HG02852 (cell line): ENCODE measurements at regions not wholly inside any gene's neighbourhood (a gene's known extent, or its start where the extent isn't known, plus 50 kb on each side); places are given as distances from the start of the nearest gene placed in this dataset.

Source experiments
- ATAC-seq: cut with Tn5 transposase; IDR thresholded peaks from one replicate; pipeline ENCODE4 v1.9.1; 2021; ENCODE audit warnings: mild to moderate bottlenecking, moderate library complexity; ENCODE audit not compliant: unreplicated experiment

DNA sequence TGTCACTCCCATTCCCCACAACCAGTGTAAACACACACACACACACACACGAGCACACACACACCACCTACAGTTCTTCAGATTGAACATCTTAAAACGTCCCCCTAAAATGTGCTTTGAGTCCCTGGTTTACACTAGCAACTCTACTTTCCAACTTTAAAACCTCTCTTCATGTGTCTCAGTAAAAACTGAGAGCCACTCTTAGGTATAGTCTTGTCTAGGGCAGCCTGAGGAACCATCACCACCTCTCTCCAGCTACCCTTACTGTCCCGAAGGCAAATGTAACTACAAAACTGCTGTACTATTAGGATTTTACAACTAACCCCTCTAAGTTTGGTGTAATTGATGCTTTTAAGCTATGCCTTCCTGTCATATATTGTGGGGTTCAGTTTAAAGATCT lies 1501.6 kb upstream of the MIR17HG start:
- ATAC-seq = no peak

DNA sequence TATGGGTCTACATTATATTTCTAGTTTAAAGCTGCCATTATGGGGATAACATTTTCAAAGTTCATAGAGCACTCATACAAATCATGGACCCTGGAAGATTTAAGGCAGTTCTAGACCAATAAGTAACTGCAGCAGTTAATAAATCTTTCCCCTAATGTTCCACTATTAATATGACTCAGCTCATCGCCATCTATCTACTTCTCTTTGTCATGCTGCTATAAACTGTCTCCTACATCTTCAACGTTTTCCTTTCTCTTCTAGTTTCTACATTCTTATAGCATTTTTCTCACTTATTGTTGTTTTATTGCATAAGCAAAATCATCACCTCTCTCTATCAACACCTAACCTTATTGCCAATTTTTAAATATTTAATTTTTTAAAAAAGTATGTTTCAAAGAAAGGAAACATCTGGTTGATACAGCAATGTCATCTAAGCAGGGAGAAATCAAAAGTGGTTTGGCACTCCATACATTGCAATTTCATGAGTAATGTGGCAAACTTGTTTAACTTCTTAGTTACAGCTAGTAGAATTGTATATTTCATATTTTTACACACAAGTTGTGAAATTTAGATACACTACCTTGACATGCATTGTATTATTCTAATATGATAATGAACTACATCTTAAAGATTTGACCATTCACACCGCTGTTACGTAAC lies 1500.4 kb upstream of the MIR17HG start:
- ATAC-seq = no peak

DNA sequence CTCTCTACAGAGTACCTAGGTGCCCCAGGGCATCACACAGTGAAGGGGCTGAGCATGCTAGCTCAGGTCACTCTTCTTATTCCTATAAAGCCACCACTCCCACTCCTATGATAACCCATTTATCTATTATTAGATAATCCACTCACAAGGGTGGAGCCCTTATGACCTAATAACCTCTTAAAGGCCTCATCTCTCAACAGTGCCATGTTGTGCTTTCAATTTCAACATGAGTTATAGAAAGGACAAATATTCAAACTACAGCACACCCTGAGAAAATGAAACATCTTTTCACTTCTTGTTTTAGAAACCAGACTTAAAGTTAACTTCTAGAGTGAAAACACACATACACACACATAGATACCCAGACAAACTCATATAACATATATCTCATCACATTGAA lies 1494.9 kb upstream of the MIR17HG start:
- peak; percentile 60 for ATAC-seq

GRCh38 chr13:89856512-89856911 lies 1491.0 kb upstream of the MIR17HG start:
- no peak for ATAC-seq

DNA sequence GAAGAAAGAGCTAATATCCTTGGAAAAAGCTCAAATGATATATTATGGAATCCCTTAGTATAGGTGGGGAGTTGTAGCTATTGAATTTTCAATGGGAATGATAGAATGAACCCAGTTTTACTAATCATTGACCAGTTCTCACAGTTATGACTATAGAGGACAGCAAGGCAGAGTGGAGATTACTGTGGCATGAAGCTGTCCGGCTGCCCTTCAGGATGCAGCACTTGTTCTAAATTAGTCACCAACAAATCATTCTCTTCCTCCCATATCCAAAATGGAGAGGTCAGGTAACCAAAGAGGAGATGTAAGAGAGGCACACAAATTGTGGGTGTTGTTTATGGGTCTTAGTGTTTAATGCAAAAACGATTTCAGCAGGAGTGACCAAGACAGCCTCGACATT lies 1490.0 kb upstream of the MIR17HG start:
- no peak for ATAC-seq

DNA sequence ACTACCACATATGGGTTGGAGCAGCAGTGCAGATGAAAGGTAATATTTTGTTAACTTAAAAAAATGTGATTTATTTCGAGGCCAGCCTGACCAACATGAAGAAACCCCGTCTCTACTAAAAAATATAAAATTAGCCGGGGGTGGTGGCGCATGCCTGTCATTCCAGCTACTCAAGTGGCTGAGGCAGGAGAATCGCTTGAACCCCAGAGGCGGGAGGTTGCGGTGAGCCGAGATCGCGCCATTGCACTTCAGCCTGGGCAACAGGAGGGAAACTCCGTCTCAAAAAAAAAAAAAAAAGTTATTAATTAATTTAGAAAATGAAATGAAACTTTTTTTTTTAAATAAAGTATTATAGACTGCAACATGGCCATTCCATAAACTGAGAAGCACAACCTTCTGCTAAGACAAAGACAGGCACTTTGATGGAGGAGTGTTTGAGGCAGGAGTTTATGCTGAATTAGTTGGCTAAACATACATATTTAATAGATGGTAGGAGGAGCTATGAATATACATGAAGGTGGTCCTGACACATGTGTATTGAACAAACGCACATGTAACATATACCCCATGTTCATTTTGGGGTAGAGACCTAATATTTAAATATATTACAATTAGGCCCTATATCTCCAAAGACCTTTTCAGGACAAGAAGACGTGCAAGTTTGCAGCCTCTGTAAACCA lies 1485.3 kb upstream of the MIR17HG start:
- no peak for ATAC-seq

- no peak for ATAC-seq
These were observed 1484.8 kb upstream of the MIR17HG start for GRCh38 chr13:89862691-89863036.

DNA sequence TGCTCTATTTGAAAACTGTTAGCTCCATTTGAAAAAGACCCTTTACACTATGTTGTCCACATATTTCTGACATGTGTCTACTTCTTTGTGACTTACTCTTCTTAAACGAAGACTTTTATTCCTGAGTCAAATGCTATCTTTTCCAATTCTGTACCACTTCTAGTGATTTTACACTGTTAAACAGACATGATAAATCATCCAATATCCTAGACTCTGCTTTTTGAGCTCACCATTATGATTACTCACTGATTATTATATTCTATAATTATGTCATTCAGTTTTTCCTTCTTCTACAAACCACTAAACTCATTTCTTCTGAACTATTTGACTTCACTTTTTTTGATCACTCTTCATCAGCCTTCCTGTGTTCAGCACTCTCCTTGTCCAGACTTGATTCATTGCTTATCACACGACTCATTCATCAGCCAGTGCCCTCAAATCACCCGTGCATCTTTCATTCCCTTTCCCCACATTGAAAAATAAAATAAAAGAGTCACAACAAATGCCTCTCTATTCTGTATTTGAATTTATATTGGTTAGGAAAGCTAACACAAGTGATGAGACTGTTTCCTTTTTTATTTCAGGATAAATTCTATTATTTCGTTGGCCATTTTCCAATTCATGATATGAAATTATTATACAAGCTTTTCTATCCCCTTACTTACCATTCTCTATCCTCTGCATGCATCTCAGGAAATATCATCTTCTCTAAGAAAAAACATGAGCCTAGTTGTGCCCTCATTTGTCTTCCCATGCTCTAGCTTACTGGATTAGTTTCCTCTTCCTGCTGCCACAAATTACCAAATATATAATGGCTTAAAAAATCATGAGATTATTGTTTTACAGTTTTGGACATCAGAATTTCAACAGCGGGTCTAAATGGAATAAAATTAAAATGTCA lies 1482.1 kb upstream of the MIR17HG start:
- ATAC-seq = no peak

DNA sequence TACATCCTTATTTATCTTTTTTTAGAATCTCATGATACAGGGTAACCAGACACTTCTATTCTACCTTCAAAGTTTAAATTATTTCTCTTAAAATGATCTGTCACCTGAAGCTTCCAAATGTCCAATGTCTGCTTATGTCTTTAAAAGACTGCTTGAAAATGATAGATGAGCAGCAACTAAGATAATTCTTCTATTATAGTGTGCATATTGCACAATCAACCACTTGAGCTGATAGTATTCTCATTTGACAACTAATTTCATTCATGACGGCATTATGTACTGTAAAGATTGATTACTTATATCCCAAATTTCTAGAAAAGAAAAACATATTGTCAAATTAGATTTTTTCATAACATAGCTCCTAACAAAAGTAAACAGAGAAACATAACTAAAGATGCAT lies 1478.2 kb upstream of the MIR17HG start:
- ATAC-seq = no peak

GRCh38 chr13:89878904-89879303 lies 1468.6 kb upstream of the MIR17HG start:
- no peak for ATAC-seq

DNA sequence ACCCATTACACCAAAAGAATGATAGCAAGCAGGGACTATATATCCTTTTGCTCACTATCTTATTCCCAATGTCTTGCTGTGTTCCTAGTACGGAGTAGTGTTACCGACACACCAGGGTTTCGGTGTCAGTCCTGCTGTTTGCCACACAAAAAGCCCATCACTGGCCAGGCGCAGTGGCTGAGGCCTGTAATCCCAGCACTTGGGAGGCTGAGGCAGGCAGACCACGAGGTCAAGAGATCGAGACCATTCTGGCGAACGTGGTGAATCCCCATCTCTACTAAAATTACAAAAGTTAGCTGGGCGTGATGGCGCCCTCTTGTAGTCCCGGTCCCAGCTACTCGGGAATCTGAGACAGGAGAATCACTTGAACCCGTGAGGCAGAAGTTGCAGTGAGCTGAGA lies 1467.3 kb upstream of the MIR17HG start:
- no peak for ATAC-seq

DNA sequence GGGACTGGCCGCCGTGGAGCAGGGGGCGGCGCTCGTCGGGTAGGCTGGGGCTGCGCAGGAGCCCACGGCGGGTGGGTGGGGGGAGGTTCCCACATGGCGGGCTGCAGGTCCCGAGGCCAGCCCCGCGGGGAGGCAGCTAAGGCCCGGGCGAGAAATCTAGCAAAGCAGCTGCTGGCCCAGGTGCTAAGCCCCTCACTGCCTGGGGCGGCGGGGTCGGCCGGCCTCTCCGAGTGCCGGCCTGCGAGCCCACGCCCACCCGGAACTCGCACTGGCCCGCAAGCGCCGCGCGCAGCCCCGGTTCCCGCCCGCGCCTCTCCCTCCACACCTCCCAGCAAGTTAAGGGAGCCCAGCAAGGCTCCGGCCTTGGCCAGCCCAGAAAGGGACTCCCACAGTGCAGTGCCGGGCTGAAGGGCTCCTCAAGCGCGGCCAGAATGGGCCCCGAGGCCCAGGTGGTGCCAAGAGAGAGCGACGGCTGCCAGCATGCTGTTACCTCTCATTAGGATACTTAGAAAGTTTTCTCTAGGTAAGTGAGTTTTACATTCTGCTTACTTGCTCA lies 1463.5 kb upstream of the MIR17HG start:
- no peak for ATAC-seq

DNA sequence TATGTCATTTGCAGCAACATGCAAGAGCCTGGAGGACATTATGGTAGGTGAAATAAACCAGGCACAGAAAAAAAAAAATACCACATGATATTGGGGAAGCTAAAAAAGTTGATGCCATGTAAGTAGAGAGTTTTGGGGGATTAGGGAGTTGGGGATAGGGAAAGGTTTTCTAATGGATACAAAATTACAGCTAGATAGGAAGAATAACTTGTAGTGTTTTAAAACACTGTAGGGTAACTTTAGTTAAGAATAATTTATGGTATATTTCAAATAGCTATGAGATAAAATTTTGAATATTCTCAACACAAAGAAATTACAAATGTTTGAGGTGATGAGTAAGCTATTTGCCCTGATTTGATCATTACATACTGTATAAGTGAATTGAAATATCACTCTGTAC lies 1456.7 kb upstream of the MIR17HG start:
- no peak for ATAC-seq

GRCh38 chr13:89891416-89891815 lies 1456.1 kb upstream of the MIR17HG start:
- no peak for ATAC-seq

GRCh38 chr13:89897681-89898080 lies 1449.8 kb upstream of the MIR17HG start:
- ATAC-seq = peak; percentile 92

GRCh38 chr13:89899302-89900103 lies 1448.0 kb upstream of the MIR17HG start:
- no peak for ATAC-seq

DNA sequence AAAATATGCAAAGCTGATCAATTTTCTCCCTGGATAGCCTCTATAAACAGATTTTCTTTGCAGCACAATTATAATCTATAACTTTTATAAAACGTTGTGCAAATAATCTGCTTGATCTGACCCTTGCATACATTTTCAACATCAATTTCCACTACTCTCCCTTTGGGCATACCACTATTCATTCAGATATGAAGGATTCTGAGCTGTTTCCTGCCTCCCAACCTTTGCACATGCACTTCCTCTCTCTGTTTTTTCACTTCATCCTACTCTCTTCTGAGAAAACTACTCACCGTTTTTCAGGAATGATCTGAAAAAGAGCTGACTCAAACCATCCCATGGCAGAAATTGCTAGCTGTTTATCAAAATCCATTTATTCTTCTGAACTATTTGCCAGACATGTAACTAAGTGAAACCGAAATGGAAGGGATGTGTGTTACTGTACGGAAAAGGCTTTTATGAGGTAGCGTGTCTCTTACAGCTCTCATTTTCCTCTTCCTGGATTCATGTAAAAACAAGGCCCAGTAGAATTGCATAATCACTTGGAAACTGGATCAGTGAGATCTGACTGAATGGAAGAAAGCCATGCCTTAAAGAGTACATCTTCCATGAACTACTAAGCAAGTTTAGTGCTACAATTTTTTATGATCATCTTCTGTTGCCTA lies 1447.3 kb upstream of the MIR17HG start:
- no peak for ATAC-seq

GRCh38 chr13:89902223-89902622 lies 1445.3 kb upstream of the MIR17HG start:
- ATAC-seq = no peak

GRCh38 chr13:89903115-89903514 lies 1444.4 kb upstream of the MIR17HG start:
- no peak for ATAC-seq

DNA sequence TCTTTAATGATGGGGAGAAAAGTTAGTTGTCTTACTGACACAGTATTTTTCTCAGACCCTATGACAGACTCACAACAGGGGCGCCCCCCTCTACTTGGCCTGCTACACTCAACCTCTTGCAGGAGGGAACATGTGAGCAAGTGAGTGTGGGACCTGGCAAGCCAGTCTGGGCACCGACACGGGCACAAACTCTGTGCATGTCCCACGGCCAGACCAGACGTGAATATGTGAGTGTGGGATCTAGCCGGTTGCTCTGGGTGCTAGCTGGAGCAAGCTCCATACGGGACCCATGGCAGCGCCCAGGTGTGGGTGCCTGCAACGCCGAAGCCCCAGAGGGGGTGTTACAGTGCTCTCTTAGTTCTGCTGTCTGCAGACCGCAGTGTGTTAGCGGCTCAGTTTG lies 1437.3 kb upstream of the MIR17HG start:
- ATAC-seq = no peak
